ENCODE measurements at regions not wholly inside any gene's neighbourhood (a gene's known extent, or its start where the extent isn't known, plus 50 kb on each side); places are given as distances from the start of the nearest gene placed in this dataset.
"Not testable (repeated sequence)": the region's sequence is repeated elsewhere in the genome, so short reads cannot be mapped to it uniquely, and the experiment has no call there.

GRCh38 chr3:105284876-105285275 lies 81.8 kb upstream of the ALCAM start:
- Mint-ChIP-seq H3K27ac (no peak overlapping the region), H3K27me3 (peaks cover 7% of the 10 kb centered on the region)

GRCh38 chr3:105285653-105286241 lies 81.0 kb upstream of the ALCAM start:
- Mint-ChIP-seq H3K27me3 (peaks cover 7% of the 10 kb centered on the region), H3K4me1 (peaks cover 6% of the 10 kb centered on the region), H3K27ac (no peak overlapping the region), H3K9me3 (no peaks in the 10 kb centered on the region), H3K4me3 (no peak overlapping the region)
- DNase-seq (no peak), ATAC-seq (no peak)

More at GRCh38 chr3:105284876-105285275, 81.8 kb upstream of the ALCAM start:
- no peaks in the 10 kb centered on the region for H3K9me3 Mint-ChIP-seq
- no peak overlapping the region for H3K4me3 Mint-ChIP-seq
- DNase-seq = no peak
- peaks cover 6% of the 10 kb centered on the region for H3K4me1 Mint-ChIP-seq
- no peak for ATAC-seq

DNA sequence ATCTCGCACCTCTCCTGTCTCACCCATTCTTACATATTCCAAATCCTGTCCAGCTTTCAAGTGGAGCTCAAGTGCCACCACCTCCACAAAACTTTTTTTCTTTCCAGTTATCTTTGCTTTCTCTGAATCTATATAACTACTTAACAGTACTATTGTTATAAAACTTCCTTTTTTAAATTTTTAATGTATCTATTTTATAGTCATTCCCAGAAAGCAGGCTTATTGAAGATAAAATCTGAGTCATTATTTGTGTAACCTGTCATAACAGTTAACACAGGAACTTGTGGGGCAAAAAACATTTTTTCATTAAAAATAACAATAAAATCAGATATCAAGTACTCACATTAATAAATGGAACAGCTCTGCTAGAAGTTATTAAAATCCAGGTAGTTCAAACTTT lies 73.3 kb upstream of the ALCAM start:
- Mint-ChIP-seq H3K9me3 (peaks cover 8 to 15% of the 10 kb centered on the region in 2 donors), H3K27me3 (no peaks in the 10 kb centered on the region), H3K27ac (no peak overlapping the region), H3K4me3 (no peak overlapping the region), H3K4me1 (no peaks in the 10 kb centered on the region)
- ATAC-seq (no peak), DNase-seq (no peak)

DNA sequence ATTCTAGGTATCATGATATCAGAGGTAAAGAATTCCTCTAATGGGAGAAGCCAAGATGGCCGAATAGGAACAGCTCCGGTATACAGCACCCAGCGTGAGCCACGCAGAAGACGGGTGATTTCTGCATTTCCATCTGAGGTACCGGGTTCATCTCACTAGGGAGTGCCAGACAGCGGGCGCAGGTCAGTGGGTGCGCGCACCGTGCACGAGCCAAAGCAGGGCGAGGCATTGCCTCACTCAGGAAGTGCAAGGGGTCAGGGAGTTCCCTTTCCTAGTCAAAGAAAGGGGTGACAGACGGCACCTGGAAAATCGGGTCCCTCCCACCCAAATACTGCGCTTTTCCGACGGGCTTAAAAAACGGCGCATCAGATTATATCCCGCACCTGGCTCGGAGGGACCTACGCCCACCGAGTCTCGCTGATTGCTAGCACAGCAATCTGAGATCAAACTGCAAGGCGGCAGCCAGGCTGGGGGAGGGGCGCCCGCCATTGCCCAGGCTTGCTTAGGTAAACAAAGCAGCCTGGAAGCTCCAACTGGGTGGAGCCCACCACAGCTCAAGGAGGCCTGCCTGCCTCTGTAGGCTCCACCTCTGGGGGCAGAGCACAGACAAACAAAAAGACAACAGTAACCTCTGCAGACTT lies 70.4 kb upstream of the ALCAM start:
- H3K4me3 Mint-ChIP-seq, ATAC-seq, H3K4me1 Mint-ChIP-seq, DNase-seq, H3K27me3 Mint-ChIP-seq, H3K27ac Mint-ChIP-seq: not testable (repeated sequence)
- H3K9me3 Mint-ChIP-seq = peaks cover 8 to 15% of the 10 kb centered on the region in 2 donors

GRCh38 chr3:105304487-105304886 lies 62.2 kb upstream of the ALCAM start:
- no peak overlapping the region for H3K27ac Mint-ChIP-seq
- no peaks in the 10 kb centered on the region for H3K4me1 Mint-ChIP-seq
- ATAC-seq = no peak
- peaks cover 10% of the 10 kb centered on the region for H3K27me3 Mint-ChIP-seq
- H3K4me3 Mint-ChIP-seq = no peak overlapping the region
- DNase-seq = no peak
- H3K9me3 Mint-ChIP-seq = peaks cover 25% of the 10 kb centered on the region in 2 donors

- H3K27me3 Mint-ChIP-seq = no peaks in the 10 kb centered on the region
- ATAC-seq (no peak), DNase-seq (no peak)
- H3K4me1 Mint-ChIP-seq = no peaks in the 10 kb centered on the region
- no peak overlapping the region for H3K27ac Mint-ChIP-seq
- no peak overlapping the region for H3K4me3 Mint-ChIP-seq
- peaks cover 0 to 5% of the 10 kb centered on the region in 2 donors for H3K9me3 Mint-ChIP-seq
Measured at GRCh38 chr3:105315144-105315543, 51.6 kb upstream of the ALCAM start.

DNA sequence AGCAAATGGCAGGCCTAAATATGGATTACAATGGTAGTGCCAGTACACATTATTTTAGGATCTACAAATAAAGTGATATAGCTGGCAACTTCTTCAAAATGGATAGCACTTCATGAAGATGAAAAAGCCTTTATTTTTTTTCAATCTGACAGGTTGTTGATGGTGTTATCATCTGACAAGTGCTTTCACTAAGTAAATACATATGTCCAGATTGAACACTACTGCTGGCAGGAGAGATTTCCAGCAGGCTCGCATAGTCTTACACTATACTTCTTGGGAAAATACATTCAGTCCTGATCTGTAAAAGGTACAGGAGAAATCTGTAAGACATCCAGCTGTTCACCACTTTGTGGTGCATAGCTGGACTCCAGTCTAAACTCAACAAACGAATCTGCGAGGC lies 50.9 kb upstream of the ALCAM start:
- H3K27me3 Mint-ChIP-seq = no peaks in the 10 kb centered on the region
- DNase-seq (no peak), ATAC-seq (no peak)
- no peaks in the 10 kb centered on the region for H3K4me1 Mint-ChIP-seq
- H3K4me3 Mint-ChIP-seq = no peak overlapping the region
- H3K9me3 Mint-ChIP-seq = peaks cover 0 to 1% of the 10 kb centered on the region in 2 donors
- no peak overlapping the region for H3K27ac Mint-ChIP-seq

DNA sequence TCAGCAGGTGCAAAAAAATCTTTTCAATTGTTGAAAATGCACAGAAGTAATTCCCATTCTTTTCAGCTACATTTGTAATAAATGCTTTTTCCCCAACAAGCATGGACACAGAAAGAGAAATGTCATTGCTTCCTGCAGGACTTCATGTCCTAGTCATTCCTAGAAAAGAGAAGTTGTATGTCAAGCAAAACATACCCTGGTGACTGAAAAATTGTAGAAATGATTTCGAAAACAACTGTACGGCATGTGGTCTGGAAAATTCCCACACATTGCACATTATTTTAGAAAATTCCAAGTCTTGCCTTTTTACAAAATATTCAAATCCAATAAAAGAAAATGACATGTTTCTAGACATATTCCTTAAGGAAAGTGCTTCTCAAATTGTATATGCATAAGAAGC lies 50.4 kb upstream of the ALCAM start:
- DNase-seq (no peak), ATAC-seq (no peak)
- Mint-ChIP-seq H3K27me3 (no peaks in the 10 kb centered on the region), H3K9me3 (no peaks in the 10 kb centered on the region), H3K4me3 (no peak overlapping the region), H3K4me1 (no peaks in the 10 kb centered on the region), H3K27ac (no peak overlapping the region)
